GM12801 (cell line): ENCODE measurements at regions not wholly inside any gene's neighbourhood (a gene's known extent, or its start where the extent isn't known, plus 50 kb on each side); places are given as distances from the start of the nearest gene placed in this dataset.

Experiments used
- TF ChIP-seq, protein P1 (sequence below): IDR thresholded peaks from one replicate; pipeline ENCODE4 v1.5.1; 2011; ENCODE audit warnings: control low read depth; ENCODE audit not compliant: insufficient read length; ENCODE audit errors: extremely low read depth

DNA sequence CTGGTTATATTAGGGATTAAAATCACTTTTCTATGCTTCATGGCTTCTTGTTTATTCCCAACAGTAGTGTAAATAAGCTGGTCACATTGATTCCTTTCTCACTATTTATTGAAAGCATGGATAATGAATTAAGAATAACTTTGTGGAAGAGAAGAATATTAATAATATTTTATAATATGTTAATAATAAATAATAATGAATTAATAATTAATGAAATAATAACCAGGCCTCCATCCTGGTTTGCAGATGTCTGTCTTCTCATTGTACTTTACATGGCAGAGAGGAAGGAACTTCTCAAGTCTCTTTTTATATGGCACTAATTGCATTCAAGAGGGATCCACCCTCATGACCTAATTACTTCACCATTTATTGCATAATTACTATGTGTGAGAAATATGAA lies 473.5 kb downstream of the PTPRC start:
- TF ChIP-seq, protein P1, sequence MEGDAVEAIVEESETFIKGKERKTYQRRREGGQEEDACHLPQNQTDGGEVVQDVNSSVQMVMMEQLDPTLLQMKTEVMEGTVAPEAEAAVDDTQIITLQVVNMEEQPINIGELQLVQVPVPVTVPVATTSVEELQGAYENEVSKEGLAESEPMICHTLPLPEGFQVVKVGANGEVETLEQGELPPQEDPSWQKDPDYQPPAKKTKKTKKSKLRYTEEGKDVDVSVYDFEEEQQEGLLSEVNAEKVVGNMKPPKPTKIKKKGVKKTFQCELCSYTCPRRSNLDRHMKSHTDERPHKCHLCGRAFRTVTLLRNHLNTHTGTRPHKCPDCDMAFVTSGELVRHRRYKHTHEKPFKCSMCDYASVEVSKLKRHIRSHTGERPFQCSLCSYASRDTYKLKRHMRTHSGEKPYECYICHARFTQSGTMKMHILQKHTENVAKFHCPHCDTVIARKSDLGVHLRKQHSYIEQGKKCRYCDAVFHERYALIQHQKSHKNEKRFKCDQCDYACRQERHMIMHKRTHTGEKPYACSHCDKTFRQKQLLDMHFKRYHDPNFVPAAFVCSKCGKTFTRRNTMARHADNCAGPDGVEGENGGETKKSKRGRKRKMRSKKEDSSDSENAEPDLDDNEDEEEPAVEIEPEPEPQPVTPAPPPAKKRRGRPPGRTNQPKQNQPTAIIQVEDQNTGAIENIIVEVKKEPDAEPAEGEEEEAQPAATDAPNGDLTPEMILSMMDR = no peak

DNA sequence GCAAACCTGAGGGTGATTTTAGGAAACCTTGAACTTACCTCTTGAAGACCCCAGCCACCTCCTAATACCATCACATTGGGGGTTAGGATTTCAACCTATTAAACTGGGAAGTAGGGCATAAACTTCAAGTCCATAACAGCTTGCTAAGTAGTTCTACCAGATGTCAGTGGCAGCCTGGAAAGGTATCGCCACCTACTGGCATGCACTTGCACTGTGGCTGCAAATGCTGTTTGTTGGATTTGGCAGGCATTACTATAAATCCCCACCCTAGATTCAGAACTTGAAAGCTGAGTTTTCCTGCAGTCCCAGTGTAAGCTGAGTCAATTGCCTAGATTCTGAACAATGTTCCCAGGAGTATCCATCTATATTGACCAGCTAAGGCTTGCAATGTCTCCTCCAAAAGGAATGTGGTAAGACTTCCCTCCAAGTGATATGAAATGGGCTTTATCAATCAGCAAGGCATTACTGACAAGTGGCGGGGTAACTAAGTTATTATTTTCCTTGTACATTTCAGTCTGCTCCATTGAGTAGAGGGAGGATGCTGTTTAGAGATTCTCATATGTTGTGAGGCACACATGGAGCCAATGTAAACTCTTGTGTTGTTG lies 474.5 kb downstream of the PTPRC start:
- TF ChIP-seq, protein P1 = peak; percentile 87

DNA sequence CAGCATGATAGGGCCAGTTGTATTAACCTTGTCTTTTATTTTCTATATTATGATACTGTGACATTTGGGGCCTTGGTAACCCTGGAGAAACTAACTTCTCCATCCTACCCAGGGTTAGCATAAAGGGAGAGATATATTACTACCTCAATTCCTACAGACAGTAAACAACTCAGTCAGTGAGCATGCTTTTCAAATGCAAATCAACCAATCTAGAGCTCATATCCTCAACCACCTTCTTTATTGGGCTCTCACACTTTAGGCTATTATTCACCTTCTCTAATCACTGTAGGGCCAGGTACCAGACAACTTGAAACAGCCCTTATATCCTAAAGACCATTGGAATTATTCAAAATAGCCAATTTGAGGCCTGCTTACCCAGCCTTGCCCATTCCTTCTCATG lies 477.6 kb downstream of the PTPRC start:
- TF ChIP-seq, protein P1 = no peak

DNA sequence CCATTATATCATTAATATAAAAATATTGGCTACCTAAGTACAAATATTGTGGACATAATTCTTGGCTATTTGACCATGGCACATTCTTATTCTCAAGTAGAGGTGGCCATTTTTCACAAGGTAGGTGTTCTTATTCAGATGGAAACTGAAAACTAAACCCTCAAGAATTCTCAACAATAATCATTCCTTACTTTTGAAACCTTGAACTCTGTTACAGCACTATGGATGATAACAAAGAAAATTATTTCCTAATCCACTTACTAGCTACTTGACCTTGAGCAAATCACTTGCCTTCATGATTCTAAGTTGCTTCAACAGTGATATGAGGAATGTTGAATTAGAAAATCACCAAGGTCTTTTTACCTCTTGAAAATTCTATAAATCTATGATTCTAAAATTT lies 482.2 kb downstream of the PTPRC start:
- TF ChIP-seq, protein P1 = no peak

DNA sequence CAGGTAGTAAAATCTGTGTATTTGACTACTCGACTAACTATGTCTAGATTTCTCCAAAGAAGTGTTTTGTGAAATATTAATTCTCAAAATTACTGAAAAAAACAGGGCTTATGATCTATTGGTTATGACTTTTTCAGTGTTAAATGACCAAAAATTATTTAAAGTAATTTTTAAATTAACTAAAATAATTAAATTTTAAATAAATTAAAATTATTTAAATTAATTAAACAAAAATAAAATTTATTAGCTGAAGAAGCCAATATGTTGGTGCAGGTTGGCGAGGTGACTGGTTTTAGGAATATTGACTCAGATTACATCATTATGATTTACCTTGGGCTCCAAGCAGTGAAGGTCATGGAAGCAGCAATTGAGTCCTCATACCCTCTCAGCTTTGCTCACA lies 483.2 kb downstream of the PTPRC start:
- TF ChIP-seq, protein P1 = no peak

DNA sequence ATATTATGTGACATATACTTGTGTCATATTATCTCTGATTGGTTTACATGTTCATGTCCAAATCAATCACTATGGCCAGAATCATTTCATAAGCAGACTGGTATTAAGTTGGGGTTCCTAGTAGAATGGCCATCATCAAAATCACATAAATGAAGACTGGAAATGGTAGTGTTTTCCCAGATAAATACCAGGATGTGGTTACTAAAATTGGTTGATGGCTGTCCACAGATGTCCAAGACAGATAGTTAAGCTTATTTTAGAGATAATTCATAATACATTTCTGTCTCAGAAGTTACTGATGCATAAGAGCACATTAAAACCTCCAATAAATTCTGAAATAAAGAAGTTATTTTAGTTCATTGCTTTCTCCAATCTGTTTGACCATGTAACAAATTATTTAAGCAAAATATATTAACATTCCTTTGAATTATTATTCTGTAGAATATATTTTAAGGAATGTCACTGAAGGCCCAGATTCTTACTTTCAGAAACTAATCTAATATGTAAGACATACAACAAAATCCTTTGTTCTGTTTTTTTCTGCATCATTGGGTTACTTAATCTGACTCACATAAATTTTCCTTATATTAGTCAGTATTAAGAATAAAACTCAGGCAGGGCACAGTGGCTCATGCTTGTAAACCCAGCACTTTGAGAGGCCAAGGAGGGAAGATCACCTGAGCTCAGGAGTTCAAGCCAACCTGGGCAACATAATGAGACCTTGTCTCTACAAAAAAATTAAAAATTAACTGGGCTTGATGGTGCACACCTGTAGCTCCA lies 483.9 kb downstream of the PTPRC start:
- TF ChIP-seq, protein P1 = no peak

DNA sequence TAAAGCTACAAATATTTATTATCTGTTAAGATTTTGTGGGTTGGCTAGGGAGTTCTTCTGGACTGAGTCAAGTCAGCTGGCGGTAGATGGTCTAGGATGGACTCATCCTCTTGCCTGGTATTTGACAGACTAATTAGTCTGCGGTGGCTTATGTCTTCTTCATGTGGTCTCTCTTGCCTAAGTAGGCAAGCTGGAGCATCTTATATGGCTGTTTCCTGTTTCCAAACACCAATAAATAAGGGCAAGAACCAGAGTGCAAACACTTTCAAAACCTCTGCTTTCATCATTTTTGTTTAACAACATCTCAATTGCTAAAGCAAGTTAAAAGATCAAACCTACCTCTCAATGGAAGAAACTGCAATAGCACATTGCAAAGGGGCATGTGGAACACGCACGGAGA lies 484.8 kb downstream of the PTPRC start:
- TF ChIP-seq, protein P1 = no peak
